Endothelial cell of umbilical vein (primary cell): ENCODE measurements at regions not wholly inside any gene's neighbourhood (a gene's known extent, or its start where the extent isn't known, plus 50 kb on each side); places are given as distances from the start of the nearest gene placed in this dataset.

Experiments used
- BruUV-seq: library from RNA; stranded (reverse); fragments of 400-500 nt; replicated peaks from 2 replicates; lab custom pipeline; 2021; lab: Mats Ljungman, UMichigan
- CTCF ChIA-PET: fragments of 300-600, 350-600 bp; sonication (Branson Sonifier 250); formaldehyde crosslinking; loops from one replicate; lab custom pipeline; 2021; ENCODE audit warnings: antibody characterized with exemption, inconsistent platforms; lab: Charles Lee
- POLR2A ChIA-PET: fragments of 300-600, 350-600 bp; sonication (Branson Sonifier 250); formaldehyde crosslinking; loops from one replicate; lab custom pipeline; 2021; ENCODE audit warnings: antibody characterized with exemption, inconsistent platforms; lab: Charles Lee
- DNase-seq: peaks from one replicate; pipeline ENCODE4 v3.0.0-alpha.2; 2011; ENCODE audit warnings: low read depth, low spot score
- FAIRE-seq: peaks from 2 replicates; lab custom pipeline; 2011; peaks lifted over from hg19 to GRCh38; lab: Jason Lieb, UNC
- H2AFZ ChIP-seq: 2 replicates; pipeline ENCODE4 v1.6.0; 2012; ENCODE audit warnings: low read depth, low read length, control low read depth, inconsistent platforms
- H3K27ac ChIP-seq: 2 replicates; pipeline ENCODE4 v1.5.1; 2011; ENCODE audit warnings: low read depth, mild to moderate bottlenecking, control low read depth, low read length, moderate library complexity; ENCODE audit not compliant: insufficient read depth
- H3K27me3 ChIP-seq, 2 experiments: 2 replicates each; pipeline versions ENCODE4 v1.6.0 to v1.6.1; 2011; ENCODE audit warnings: low read length in 2 of 2, mixed read lengths in 1 of 2; ENCODE audit not compliant: control insufficient read depth in 2 of 2, insufficient read depth in 2 of 2
- H3K36me3 ChIP-seq, 2 experiments: 2 replicates in 1 of 2; 3 replicates in 1 of 2; pipeline ENCODE4 v1.5.1; 2011; ENCODE audit warnings: low read length in 2 of 2, mild to moderate bottlenecking in 1 of 2, moderate library complexity in 1 of 2; ENCODE audit not compliant: control insufficient read depth in 2 of 2, insufficient read depth in 2 of 2; ENCODE audit errors: extremely low read depth in 1 of 2
- H3K4me1 ChIP-seq: 3 replicates; pipeline ENCODE4 v1.5.1; 2011; ENCODE audit warnings: mild to moderate bottlenecking, low read length; ENCODE audit not compliant: control insufficient read depth, insufficient read depth; ENCODE audit errors: extremely low read depth
- H3K4me2 ChIP-seq: 2 replicates; pipeline ENCODE4 v1.6.1; 2011; ENCODE audit warnings: low read length, control low read depth, mixed read lengths; ENCODE audit not compliant: insufficient read depth
- H3K4me3 ChIP-seq, 3 experiments: fragments of 200-600 bp in 1 of 3; sonication (generic), shearing (Covaris generic) in 1 of 3; replicated peaks in 1 of 3; 2 replicates each; pipeline ENCODE4 v1.5.1; 2011 to 2016; ENCODE audit warnings: control low read depth in 3 of 3, low read length in 3 of 3, mild to moderate bottlenecking in 2 of 3, inconsistent platforms in 1 of 3, low read depth in 1 of 3, moderate library complexity in 1 of 3; ENCODE audit not compliant: insufficient read depth in 1 of 3
- H3K79me2 ChIP-seq: 2 replicates; pipeline ENCODE4 v1.6.0; 2012; ENCODE audit warnings: low read length, inconsistent platforms; ENCODE audit not compliant: control insufficient read depth, insufficient read depth
- H3K9ac ChIP-seq: replicated peaks from 2 replicates; pipeline ENCODE3; 2011; ENCODE audit warnings: low read length, control low read depth; ENCODE audit not compliant: insufficient read depth; ENCODE audit errors: extremely low read depth
- H3K9me1 ChIP-seq: replicated peaks from 3 replicates; pipeline ENCODE4 v1.6.0; 2011; ENCODE audit warnings: mild to moderate bottlenecking, low read length; ENCODE audit not compliant: control insufficient read depth, insufficient read depth; ENCODE audit errors: extremely low read depth
- H3K9me3 ChIP-seq: replicated peaks from 2 replicates; pipeline ENCODE4 v1.5.1; 2012; ENCODE audit warnings: low read length, inconsistent platforms; ENCODE audit not compliant: control insufficient read depth, insufficient read depth
- H4K20me1 ChIP-seq: replicated peaks from 2 replicates; pipeline ENCODE3; 2011; ENCODE audit warnings: mild to moderate bottlenecking, low read length; ENCODE audit not compliant: control insufficient read depth, insufficient read depth; ENCODE audit errors: extremely low read depth
- CTCF ChIP-seq, 2 donors: IDR thresholded peaks; 1 replicate in 1 of 2; 2 replicates in 1 of 2; pipeline ENCODE4 v1.5.1; 2011; ENCODE audit warnings: low read length in 2 of 2, mild to moderate bottlenecking in 2 of 2, moderate library complexity in 2 of 2, control low read depth in 1 of 2, inconsistent platforms in 1 of 2, low read depth in 1 of 2; ENCODE audit not compliant: insufficient read depth in 1 of 2; ENCODE audit errors: extremely low read depth in 1 of 2
- EZH2 ChIP-seq: IDR thresholded peaks from 2 replicates; pipeline ENCODE4 v1.6.1; 2012; ENCODE audit warnings: borderline replicate concordance, low read depth, mild to moderate bottlenecking, moderate library complexity, low read length, inconsistent platforms; ENCODE audit not compliant: severe bottlenecking
- FOS ChIP-seq: IDR thresholded peaks from 2 replicates; pipeline ENCODE4 v1.6.1; 2011; ENCODE audit warnings: mild to moderate bottlenecking, low read length, moderate library complexity, borderline replicate concordance; ENCODE audit not compliant: insufficient read depth
- GATA2 ChIP-seq: IDR thresholded peaks from 2 replicates; pipeline ENCODE4 v1.7.0; 2011; ENCODE audit warnings: low read depth, mild to moderate bottlenecking, moderate library complexity, mixed read lengths, low read length; ENCODE audit not compliant: insufficient read length, insufficient read depth
- JUN ChIP-seq: IDR thresholded peaks from 2 replicates; pipeline ENCODE4 v1.6.1; 2011; ENCODE audit warnings: borderline replicate concordance, low read depth; ENCODE audit not compliant: insufficient read length, insufficient read depth
- MAX ChIP-seq: IDR thresholded peaks from 2 replicates; pipeline ENCODE4 v1.6.1; 2011; ENCODE audit not compliant: insufficient read depth, insufficient read length
- MYC ChIP-seq: IDR thresholded peaks from one replicate; pipeline ENCODE4 v1.6.1; 2011; ENCODE audit warnings: mild to moderate bottlenecking, low read depth, low read length
- POLR2A ChIP-seq: IDR thresholded peaks from 2 replicates; pipeline ENCODE4 v1.6.1; 2012; ENCODE audit warnings: low read depth, mild to moderate bottlenecking, control low read depth, low read length
- POLR2AphosphoS5 ChIP-seq: IDR thresholded peaks from 2 replicates; pipeline ENCODE4 v1.6.1; 2012; ENCODE audit warnings: low read depth, mild to moderate bottlenecking, control low read depth, low read length, moderate library complexity; ENCODE audit not compliant: insufficient read depth
- dilution Hi-C: fragments of 300-500 bp; cut with MboI; formaldehyde crosslinking; loops from one replicate; pipeline ENCODE4 v1.15.0; 2019; ENCODE audit warnings: low sequenced_read_pairs; ENCODE audit not compliant: extremely low pct_ligation_motif_present
- intact Hi-C: fragments of 100-400 bp; cut with micrococcal nuclease; formaldehyde crosslinking; loops from one replicate; pipeline ENCODE4 v1.10.0; 2022

GRCh38 chr22:27463121-27463660 lies 338.4 kb downstream of the MN1 start:
- H3K4me3 ChIP-seq = no peak overlapping the region
- no peak for TF ChIP-seq POLR2AphosphoS5
- no peak for TF ChIP-seq EZH2
- no peak for TF ChIP-seq FOS
- no peak for TF ChIP-seq MAX
- no peaks in the 10 kb centered on the region for H3K4me1 ChIP-seq
- DNase-seq (no peak), FAIRE-seq (no peak)
- H3K9me1 ChIP-seq = no peaks in the 10 kb centered on the region
- BruUV-seq = no TSS peak
- intact Hi-C loops = no loop called here
- H3K27ac ChIP-seq = no peak overlapping the region
- dilution Hi-C loops = no loop called here
- H4K20me1 ChIP-seq = no peaks in the 10 kb centered on the region
- H2AFZ ChIP-seq = no peak overlapping the region
- H3K36me3 ChIP-seq = no peaks in the 10 kb centered on the region
- POLR2A ChIA-PET = no interaction called here
- H3K4me2 ChIP-seq = no peak overlapping the region
- no peak overlapping the region for H3K9ac ChIP-seq
- no peaks in the 10 kb centered on the region for H3K79me2 ChIP-seq
- no peaks in the 10 kb centered on the region for H3K9me3 ChIP-seq
- CTCF ChIA-PET = no interaction called here
- H3K27me3 ChIP-seq = peaks cover 4 to 18% of the 10 kb centered on the region in 2 experiments

GRCh38 chr22:27466229-27466628 lies 335.3 kb downstream of the MN1 start:
- H3K4me3 ChIP-seq = no peak overlapping the region
- ChIA-PET POLR2A (no interaction called here), CTCF (interaction anchor here (1.0 to 1.5 kb wide), 2 partner anchors 9 to 13 kb away, joined by 3 read pairs; no protein-coding TSS in a partner anchor)
- H3K4me1 ChIP-seq = no peaks in the 10 kb centered on the region
- H3K27ac ChIP-seq = no peak overlapping the region
- no peaks in the 10 kb centered on the region for H3K36me3 ChIP-seq
- dilution Hi-C loops = no loop called here
- BruUV-seq = no TSS peak
- FAIRE-seq (no peak), DNase-seq (no peak)
- peaks cover 0 to 9% of the 10 kb centered on the region in 2 experiments for H3K27me3 ChIP-seq
- no peak overlapping the region for H3K4me2 ChIP-seq
- no peak for TF ChIP-seq POLR2AphosphoS5
- TF ChIP-seq MYC = no peak
- no peak for TF ChIP-seq EZH2
- TF ChIP-seq POLR2A = no peak
- no peak for TF ChIP-seq MAX
- no peak for TF ChIP-seq GATA2
- no peak for TF ChIP-seq CTCF (IDR thresholded peaks at IDR 0.05; ENCODE audit: extremely low read depth in 1 of 2, insufficient read depth in 1 of 2, low read depth in 1 of 2, low read length in 2 of 2)
- no peak for TF ChIP-seq JUN
- no peak for TF ChIP-seq FOS
- no peak overlapping the region for H2AFZ ChIP-seq
- H3K9me1 ChIP-seq = no peaks in the 10 kb centered on the region
- no peaks in the 10 kb centered on the region for H4K20me1 ChIP-seq
- H3K9ac ChIP-seq = no peak overlapping the region
- intact Hi-C loops = no loop called here
- no peaks in the 10 kb centered on the region for H3K9me3 ChIP-seq
- H3K79me2 ChIP-seq = no peaks in the 10 kb centered on the region
